ENCODE measurements at regions not wholly inside any gene's neighbourhood (a gene's known extent, or its start where the extent isn't known, plus 50 kb on each side); places are given as distances from the start of the nearest gene placed in this dataset.

GRCh38 chrX:155767051-155767875 lies 113.9 kb upstream of the VAMP7 start:
- no peak for TF ChIP-seq CTCF (IDR thresholded peaks at IDR 0.05; ENCODE audit: low read depth, low read length)
- DNase-seq (ENCODE audit: extremely low read depth, low read depth), result peak; percentile 60

GRCh38 chrX:155766321-155766720 lies 114.8 kb upstream of the VAMP7 start:
- no peak for TF ChIP-seq CTCF (IDR thresholded peaks at IDR 0.05; ENCODE audit: low read depth, low read length)
- DNase-seq (ENCODE audit: extremely low read depth, low read depth), result no peak

GRCh38 chrX:155761185-155761584 lies 120.0 kb upstream of the VAMP7 start:
- no peak for TF ChIP-seq CTCF (IDR thresholded peaks at IDR 0.05; ENCODE audit: low read depth, low read length)
- no peak for DNase-seq (ENCODE audit: extremely low read depth, low read depth)

GRCh38 chrX:155757046-155757759 lies 123.9 kb upstream of the VAMP7 start:
- DNase-seq (ENCODE audit: extremely low read depth, low read depth), result no peak

GRCh38 chrX:155755706-155756337 lies 125.3 kb upstream of the VAMP7 start:
- TF ChIP-seq CTCF (IDR thresholded peaks at IDR 0.05; ENCODE audit: low read depth, low read length), result no peak
- DNase-seq (ENCODE audit: extremely low read depth, low read depth), result no peak

More at GRCh38 chrX:155757046-155757759, 123.9 kb upstream of the VAMP7 start:
- TF ChIP-seq CTCF (IDR thresholded peaks at IDR 0.05; ENCODE audit: low read depth, low read length), result no peak

- no peak for TF ChIP-seq CTCF (IDR thresholded peaks at IDR 0.05; ENCODE audit: low read depth, low read length)
- DNase-seq (ENCODE audit: extremely low read depth, low read depth), result no peak
These were observed 130.0 kb upstream of the VAMP7 start for GRCh38 chrX:155751131-155751530.

- DNase-seq (ENCODE audit: extremely low read depth, low read depth), result no peak
- no peak for TF ChIP-seq CTCF (IDR thresholded peaks at IDR 0.05; ENCODE audit: low read depth, low read length)
These were observed 133.6 kb upstream of the VAMP7 start for GRCh38 chrX:155747520-155747919.
